ENCODE measurements at regions not wholly inside any gene's neighbourhood (a gene's known extent, or its start where the extent isn't known, plus 50 kb on each side); places are given as distances from the start of the nearest gene placed in this dataset.

DNA sequence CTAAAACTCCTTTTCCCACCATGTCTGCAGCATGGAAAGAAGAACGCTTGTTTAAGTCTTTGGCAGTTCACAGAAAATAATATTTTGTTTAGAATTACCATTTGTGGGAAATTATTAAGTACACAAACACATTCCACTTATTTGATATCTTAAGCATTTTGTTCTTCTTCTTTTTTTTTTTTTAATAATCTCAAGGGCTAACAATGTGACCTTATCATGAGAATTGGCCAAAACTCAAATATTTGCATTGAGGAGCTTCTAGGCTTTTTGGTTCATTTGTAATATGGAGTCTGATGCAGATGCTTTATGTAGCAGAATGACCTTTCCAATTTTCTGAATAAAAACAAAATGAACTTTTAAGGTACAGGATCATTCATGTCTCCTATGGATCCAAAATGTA is 555.0 kb downstream of the ZEB2 start (continued):
- TF ChIP-seq, protein P1, sequence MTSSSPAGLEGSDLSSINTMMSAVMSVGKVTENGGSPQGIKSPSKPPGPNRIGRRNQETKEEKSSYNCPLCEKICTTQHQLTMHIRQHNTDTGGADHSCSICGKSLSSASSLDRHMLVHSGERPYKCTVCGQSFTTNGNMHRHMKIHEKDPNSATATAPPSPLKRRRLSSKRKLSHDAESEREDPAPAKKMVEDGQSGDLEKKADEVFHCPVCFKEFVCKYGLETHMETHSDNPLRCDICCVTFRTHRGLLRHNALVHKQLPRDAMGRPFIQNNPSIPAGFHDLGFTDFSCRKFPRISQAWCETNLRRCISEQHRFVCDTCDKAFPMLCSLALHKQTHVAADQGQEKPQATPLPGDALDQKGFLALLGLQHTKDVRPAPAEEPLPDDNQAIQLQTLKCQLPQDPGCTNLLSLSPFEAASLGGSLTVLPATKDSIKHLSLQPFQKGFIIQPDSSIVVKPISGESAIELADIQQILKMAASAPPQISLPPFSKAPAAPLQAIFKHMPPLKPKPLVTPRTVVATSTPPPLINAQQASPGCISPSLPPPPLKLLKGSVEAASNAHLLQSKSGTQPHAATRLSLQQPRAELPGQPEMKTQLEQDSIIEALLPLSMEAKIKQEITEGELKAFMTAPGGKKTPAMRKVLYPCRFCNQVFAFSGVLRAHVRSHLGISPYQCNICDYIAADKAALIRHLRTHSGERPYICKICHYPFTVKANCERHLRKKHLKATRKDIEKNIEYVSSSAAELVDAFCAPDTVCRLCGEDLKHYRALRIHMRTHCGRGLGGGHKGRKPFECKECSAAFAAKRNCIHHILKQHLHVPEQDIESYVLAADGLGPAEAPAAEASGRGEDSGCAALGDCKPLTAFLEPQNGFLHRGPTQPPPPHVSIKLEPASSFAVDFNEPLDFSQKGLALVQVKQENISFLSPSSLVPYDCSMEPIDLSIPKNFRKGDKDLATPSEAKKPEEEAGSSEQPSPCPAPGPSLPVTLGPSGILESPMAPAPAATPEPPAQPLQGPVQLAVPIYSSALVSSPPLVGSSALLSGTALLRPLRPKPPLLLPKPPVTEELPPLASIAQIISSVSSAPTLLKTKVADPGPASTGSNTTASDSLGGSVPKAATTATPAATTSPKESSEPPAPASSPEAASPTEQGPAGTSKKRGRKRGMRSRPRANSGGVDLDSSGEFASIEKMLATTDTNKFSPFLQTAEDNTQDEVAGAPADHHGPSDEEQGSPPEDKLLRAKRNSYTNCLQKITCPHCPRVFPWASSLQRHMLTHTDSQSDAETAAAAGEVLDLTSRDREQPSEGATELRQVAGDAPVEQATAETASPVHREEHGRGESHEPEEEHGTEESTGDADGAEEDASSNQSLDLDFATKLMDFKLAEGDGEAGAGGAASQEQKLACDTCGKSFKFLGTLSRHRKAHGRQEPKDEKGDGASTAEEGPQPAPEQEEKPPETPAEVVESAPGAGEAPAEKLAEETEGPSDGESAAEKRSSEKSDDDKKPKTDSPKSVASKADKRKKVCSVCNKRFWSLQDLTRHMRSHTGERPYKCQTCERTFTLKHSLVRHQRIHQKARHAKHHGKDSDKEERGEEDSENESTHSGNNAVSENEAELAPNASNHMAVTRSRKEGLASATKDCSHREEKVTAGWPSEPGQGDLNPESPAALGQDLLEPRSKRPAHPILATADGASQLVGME (CRISPR knock-in tag; IDR thresholded peaks at IDR 0.05) = no peak

DNA sequence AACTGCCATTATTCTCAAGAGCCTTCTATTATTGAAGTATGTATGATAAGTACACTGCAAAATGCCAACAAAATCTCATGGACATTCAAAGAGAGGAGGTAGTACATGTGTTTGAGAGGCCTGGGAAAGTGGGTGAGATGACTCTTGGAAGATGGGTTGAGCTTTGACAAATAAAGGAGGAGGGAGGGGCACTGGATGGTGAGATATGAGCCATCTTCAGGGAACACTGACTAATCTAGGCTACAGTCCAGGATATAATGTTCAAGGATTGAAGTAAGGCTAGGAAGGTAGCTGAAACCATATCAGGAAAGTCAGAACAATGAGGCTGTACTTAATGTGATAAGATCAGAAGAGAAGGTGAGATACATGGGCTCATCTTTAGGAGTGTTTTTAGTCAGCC is 559.7 kb downstream of the ZEB2 start:
- POLR2A ChIA-PET = interaction anchor here (0.7 kb wide), 1 partner anchor 15 kb away, joined by 4 read pairs; no protein-coding TSS in a partner anchor
- FAIRE-seq = no peak
- no peak for TF ChIP-seq POLR2A (conservative IDR thresholded peaks at IDR 0.05)
- no peak for TF ChIP-seq ZKSCAN1 (IDR thresholded peaks at IDR 0.05; ENCODE audit: low read depth, low read length)
- no peak for TF ChIP-seq ZNF133 (CRISPR knock-in tag; IDR thresholded peaks at IDR 0.05)
- no peak for TF ChIP-seq ZNF444 (CRISPR knock-in tag; IDR thresholded peaks at IDR 0.05)
- no peak for TF ChIP-seq ZKSCAN3 (CRISPR knock-in tag; IDR thresholded peaks at IDR 0.05)
- TF ChIP-seq FOXP4 (CRISPR knock-in tag; IDR thresholded peaks at IDR 0.05; ENCODE audit: borderline replicate concordance) = no peak
- TF ChIP-seq SAP30 (IDR thresholded peaks at IDR 0.05; ENCODE audit: borderline replicate concordance, insufficient read depth, low read depth, low read length, poor library complexity, severe bottlenecking) = no peak
- TF ChIP-seq ZNF740 (CRISPR knock-in tag; IDR thresholded peaks at IDR 0.05) = no peak
- TF ChIP-seq ZNF740 (tag; IDR thresholded peaks at IDR 0.05) = no peak
- TF ChIP-seq KLF1 (tag; IDR thresholded peaks at IDR 0.05) = no peak
- no peak for TF ChIP-seq HDAC6 (IDR thresholded peaks at IDR 0.05; ENCODE audit: low read depth, low read length)

More for the DNA sequence above, 559.7 kb downstream of the ZEB2 start:
- no peak for ATAC-seq
- Histone ChIP-seq H4K20me1 (replicated peaks; ENCODE audit: control insufficient read depth, insufficient read depth, low read length) (no peaks in the 10 kb centered on the region), H3K4me1 (replicated peaks in 1 of 2; ENCODE audit: control insufficient read depth in 2 of 2, insufficient read depth in 2 of 2, low read length in 2 of 2) (no peaks in the 10 kb centered on the region), H3K9me3 (replicated peaks; ENCODE audit: control insufficient read depth, insufficient read depth, low read depth, low read length) (no peaks in the 10 kb centered on the region), H3K9ac (ENCODE audit: insufficient read depth in 1 of 2, low read depth in 2 of 2, low read length in 2 of 2) (no peak overlapping the region), H3K27me3 (ENCODE audit: control insufficient read depth in 2 of 2, insufficient read depth in 2 of 2, low read length in 2 of 2) (no peaks in the 10 kb centered on the region; a peak in 1 of 5 replicates), H3K36me3 (ENCODE audit: control insufficient read depth, insufficient read depth, low read length) (no peaks in the 10 kb centered on the region), H2AFZ (ENCODE audit: low read depth, low read length) (no peak overlapping the region), H3K79me2 (ENCODE audit: control insufficient read depth, insufficient read depth, low read length) (no peaks in the 10 kb centered on the region), H3K4me2 (ENCODE audit: insufficient read depth, low read length) (no peak overlapping the region), H3K9me1 (ENCODE audit: control insufficient read depth, insufficient read depth, low read length) (no peaks in the 10 kb centered on the region), H3K4me3 (no peak overlapping the region), H3K27ac (ENCODE audit: extremely low read depth, low read depth, low read length) (no peak overlapping the region)
- DNase-seq (ENCODE audit: extremely low read depth in 1 of 4, low spot score in 3 of 4) = no peak
- BruUV-seq (replicated peaks) = no TSS peak
- intact Hi-C loops (cut with micrococcal nuclease) = no loop called here
- in situ Hi-C loops (cut with MboI) = no loop called here
- CTCF ChIA-PET (ENCODE audit: low intra/inter-chr PET ratio) = no interaction called here
